H1 (cell line): ENCODE measurements at regions not wholly inside any gene's neighbourhood (a gene's known extent, or its start where the extent isn't known, plus 50 kb on each side); places are given as distances from the start of the nearest gene placed in this dataset.

Experiments used
- CTCF ChIA-PET: fragments of 300-600 bp; sonication (Branson Sonifier 250); formaldehyde crosslinking; loops from one replicate; lab custom pipeline; 2021; ENCODE audit not compliant: partially characterized antibody; lab: Charles Lee
- POLR2A ChIA-PET: fragments of 300-600 bp; sonication (Branson Sonifier 250); formaldehyde crosslinking; loops from one replicate; lab custom pipeline; 2021; ENCODE audit warnings: inconsistent platforms; ENCODE audit not compliant: partially characterized antibody; lab: Charles Lee
- DNase-seq, 2 experiments: peaks; one replicate each; pipeline versions ENCODE4 v3.0.0 to v3.0.0-alpha.2; 2010 to 2022; ENCODE audit warnings: low spot score in 2 of 2, low read depth in 1 of 2, mixed read lengths in 1 of 2
- FAIRE-seq: peaks from 2 replicates; lab custom pipeline; 2011; peaks lifted over from hg19 to GRCh38; lab: Jason Lieb, UNC
- H2AFZ ChIP-seq: 2 replicates; pipeline ENCODE4 v1.8.1; 2012; ENCODE audit warnings: low read length, inconsistent platforms
- H2AK5ac ChIP-seq: 2 replicates; pipeline ENCODE4 v1.6.1; 2013; ENCODE audit warnings: low read depth, low read length
- H2BK120ac ChIP-seq: replicated peaks from 2 replicates; pipeline ENCODE3; 2013; ENCODE audit warnings: low read depth, low read length, inconsistent platforms
- H2BK12ac ChIP-seq: 2 replicates; pipeline ENCODE4 v1.6.1; 2013; ENCODE audit warnings: low read depth, low read length
- H2BK15ac ChIP-seq: 2 replicates; pipeline ENCODE4 v1.6.1; 2013; ENCODE audit warnings: low read length
- H2BK20ac ChIP-seq: 2 replicates; pipeline ENCODE4 v1.6.1; 2013; ENCODE audit warnings: low read length
- H2BK5ac ChIP-seq: 2 replicates; pipeline ENCODE4 v1.6.1; 2013; ENCODE audit warnings: low read depth, low read length
- H3K14ac ChIP-seq: 2 replicates; pipeline ENCODE4 v1.6.1; 2013; ENCODE audit warnings: inconsistent platforms; ENCODE audit not compliant: insufficient read length
- H3K18ac ChIP-seq: 2 replicates; pipeline ENCODE4 v1.6.1; 2013; ENCODE audit warnings: low read length; ENCODE audit errors: extremely low read depth
- H3K23ac ChIP-seq: 2 replicates; pipeline ENCODE4 v1.6.1; 2013; ENCODE audit warnings: inconsistent platforms; ENCODE audit not compliant: insufficient read length
- H3K23me2 ChIP-seq: 2 replicates; pipeline ENCODE4 v1.6.1; 2013; ENCODE audit warnings: low read depth, low read length
- H3K27ac ChIP-seq: 2 replicates; pipeline ENCODE4 v1.6.1; 2011; ENCODE audit warnings: low read depth, low read length, inconsistent platforms
- H3K27me3 ChIP-seq, 4 experiments: replicated peaks in 1 of 4; 1 replicate in 1 of 4; 2 replicates in 3 of 4; pipeline versions ENCODE4 v1.6.1 to v1.8.1; 2011 to 2013; ENCODE audit warnings: low read length in 3 of 4, mild to moderate bottlenecking in 3 of 4, inconsistent platforms in 2 of 4, mixed read lengths in 2 of 4, moderate library complexity in 1 of 4; ENCODE audit not compliant: control insufficient read depth in 3 of 4, insufficient read depth in 3 of 4; ENCODE audit errors: extremely low read depth in 1 of 4
- H3K36me3 ChIP-seq, 4 experiments: 2 replicates each; pipeline versions ENCODE4 v1.6.1 to v1.8.1; 2011 to 2013; ENCODE audit warnings: mild to moderate bottlenecking in 4 of 4, low read length in 3 of 4, moderate library complexity in 2 of 4, control low read depth in 1 of 4, inconsistent platforms in 1 of 4; ENCODE audit not compliant: insufficient read depth in 4 of 4, control insufficient read depth in 2 of 4
- H3K4ac ChIP-seq: replicated peaks from 2 replicates; pipeline ENCODE3; 2013; ENCODE audit warnings: low read length, low read depth, mixed read lengths, inconsistent platforms; ENCODE audit not compliant: insufficient read length
- H3K4me1 ChIP-seq, 4 experiments: replicated peaks in 1 of 4; 1 replicate in 1 of 4; 2 replicates in 3 of 4; pipeline versions ENCODE4 v1.6.1 to v1.8.1; 2011 to 2013; ENCODE audit warnings: low read length in 3 of 4, inconsistent platforms in 2 of 4, mixed read lengths in 1 of 4; ENCODE audit not compliant: insufficient read depth in 4 of 4, control insufficient read depth in 3 of 4
- H3K4me2 ChIP-seq, 2 experiments: 2 replicates each; pipeline versions ENCODE4 v1.6.1 to v1.8.1; 2011 to 2013; ENCODE audit warnings: low read depth in 2 of 2, low read length in 2 of 2, control low read depth in 1 of 2, inconsistent platforms in 1 of 2, mild to moderate bottlenecking in 1 of 2; ENCODE audit not compliant: insufficient read depth in 1 of 2
- H3K4me3 ChIP-seq, 4 experiments: fragments of 200-600, 300-600 bp in 1 of 4; sonication (generic), shearing (Covaris generic), sonication (Bioruptor Twin) in 1 of 4; 2 replicates each; pipeline versions ENCODE4 v1.5.1 to v1.8.1; 2011 to 2016; ENCODE audit warnings: low read length in 4 of 4, low read depth in 3 of 4, control low read depth in 2 of 4, inconsistent platforms in 2 of 4, mild to moderate bottlenecking in 2 of 4, mixed read lengths in 1 of 4, moderate library complexity in 1 of 4; ENCODE audit not compliant: insufficient read depth in 2 of 4; ENCODE audit errors: extremely low read depth in 1 of 4
- H3K56ac ChIP-seq: replicated peaks from 2 replicates; pipeline ENCODE3; 2013; ENCODE audit warnings: low read depth, mild to moderate bottlenecking, mixed read lengths, low read length, inconsistent platforms; ENCODE audit not compliant: insufficient read length
- H3K79me1 ChIP-seq: 2 replicates; pipeline ENCODE4 v1.6.1; 2013; ENCODE audit warnings: low read depth, low read length, control low read depth
- H3K79me2 ChIP-seq, 2 experiments: 2 replicates each; pipeline versions ENCODE4 v1.6.1 to v1.8.1; 2012 to 2013; ENCODE audit warnings: low read length in 2 of 2, mild to moderate bottlenecking in 2 of 2, inconsistent platforms in 1 of 2; ENCODE audit not compliant: insufficient read depth in 2 of 2, control insufficient read depth in 1 of 2
- H3K9ac ChIP-seq, 4 experiments: replicated peaks in 1 of 4; 1 replicate in 1 of 4; 2 replicates in 3 of 4; pipeline versions ENCODE4 v1.6.1 to v1.8.1; 2011 to 2013; ENCODE audit warnings: low read depth in 3 of 4, low read length in 3 of 4, control low read depth in 2 of 4, mild to moderate bottlenecking in 2 of 4, moderate library complexity in 2 of 4, inconsistent platforms in 1 of 4; ENCODE audit errors: extremely low read depth in 1 of 4
- H3K9me3 ChIP-seq, 2 experiments: 2 replicates each; pipeline versions ENCODE4 v1.6.1 to v1.8.1; 2012 to 2013; ENCODE audit warnings: mild to moderate bottlenecking in 2 of 2, moderate library complexity in 2 of 2, control low read depth in 1 of 2, inconsistent platforms in 1 of 2, low read depth in 1 of 2, low read length in 1 of 2, mixed read lengths in 1 of 2; ENCODE audit not compliant: insufficient read depth in 2 of 2
- H4K20me1 ChIP-seq, 2 experiments: replicated peaks in 1 of 2; 2 replicates each; pipeline versions ENCODE3 to v1.8.1; 2011 to 2013; ENCODE audit warnings: inconsistent platforms in 2 of 2, low read length in 2 of 2, mild to moderate bottlenecking in 1 of 2; ENCODE audit not compliant: insufficient read depth in 2 of 2, control insufficient read depth in 1 of 2
- H4K5ac ChIP-seq: 2 replicates; pipeline ENCODE4 v1.6.1; 2013; ENCODE audit warnings: low read length, low read depth, mixed read lengths, inconsistent platforms; ENCODE audit not compliant: insufficient read length
- H4K8ac ChIP-seq: 2 replicates; pipeline ENCODE4 v1.8.0; 2013; ENCODE audit warnings: mild to moderate bottlenecking, moderate library complexity, low read length, inconsistent platforms; ENCODE audit not compliant: insufficient read depth; ENCODE audit errors: extremely low read depth
- H4K91ac ChIP-seq: replicated peaks from 2 replicates; pipeline ENCODE3; 2013; ENCODE audit warnings: low read length, mixed read lengths, inconsistent platforms; ENCODE audit not compliant: insufficient read length
- BACH1 ChIP-seq: IDR thresholded peaks from 2 replicates; pipeline ENCODE4 v1.6.1; 2012; ENCODE audit warnings: low read length, improper control_type of control experiment
- NANOG ChIP-seq: IDR thresholded peaks from 2 replicates; pipeline ENCODE4 v1.6.1; 2011; ENCODE audit warnings: low read length, low read depth, mild to moderate bottlenecking, inconsistent platforms; ENCODE audit not compliant: insufficient read depth, poor library complexity, severe bottlenecking
- RNF2 ChIP-seq: fragments of 200-900, 300-1000 bp; sonication (generic); IDR thresholded peaks from 2 replicates; pipeline ENCODE4 v1.7.1; 2016; ENCODE audit warnings: borderline replicate concordance, low read depth, mild to moderate bottlenecking, antibody characterized with exemption, low read length; ENCODE audit not compliant: poor library complexity, severe bottlenecking; ENCODE audit errors: missing control alignments
- WGBS, 2 experiments: shearing (Covaris generic) in 1 of 2; methylation state at CpG; one replicate each; pipeline versions ENCODE4 v1.1.6 to v1.1.7; 2013 to 2015; ENCODE audit warnings: low lambda C conversion rate in 2 of 2, mixed read lengths in 2 of 2, inconsistent platforms in 1 of 2, low coverage in 1 of 2, missing lambda C conversion rate in 1 of 2; ENCODE audit not compliant: insufficient replicate concordance in 2 of 2, insufficient coverage in 1 of 2, insufficient read length in 1 of 2; ENCODE audit errors: extremely low coverage in 1 of 2, missing lambda C conversion rate in 1 of 2; 5-methylcytosine and 5-hydroxymethylcytosine counted together

DNA sequence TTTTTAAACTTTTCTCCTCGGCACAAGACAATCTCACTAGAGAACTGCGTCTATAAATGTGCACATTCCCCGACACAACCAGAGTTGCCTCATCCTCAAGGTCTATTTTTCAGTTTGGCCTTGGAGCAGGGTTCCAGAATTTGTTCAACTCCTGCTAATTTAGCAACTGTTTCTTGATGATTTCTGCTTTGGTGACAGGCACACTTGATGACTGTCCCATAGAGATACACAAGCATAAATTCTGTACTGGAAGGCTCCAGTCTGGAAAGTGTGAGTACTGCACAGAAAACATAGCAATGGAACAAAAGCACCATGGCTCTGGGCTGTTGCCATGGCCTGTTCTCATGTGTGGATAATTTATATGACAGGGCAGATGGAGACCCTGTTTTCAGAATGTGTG, 379.6 kb upstream of the PDZRN3 start:
- Histone ChIP-seq H2BK120ac (no peak overlapping the region), H4K20me1 (no peaks in the 10 kb centered on the region)
- WGBS, 2 experiments: 85% methylated on average over 3 of the region's 3 CpGs; no CpG with 5 or more reads in 1 of the 2 experiments
- TF ChIP-seq BACH1: no peak
- no peak for TF ChIP-seq RNF2
- no peak for TF ChIP-seq NANOG

More for the DNA sequence above, 379.6 kb upstream of the PDZRN3 start:
- Histone ChIP-seq H3K56ac (no peak overlapping the region), H3K9me3 (no peaks in the 10 kb centered on the region), H3K36me3 (no peaks in the 10 kb centered on the region), H3K23ac (no peak overlapping the region), H2BK12ac (no peak overlapping the region), H3K23me2 (no peaks in the 10 kb centered on the region; the same call in 1 of the 2 replicates), H3K4ac (no peak overlapping the region), H2AK5ac (no peak overlapping the region), H3K18ac (no peak overlapping the region), H4K5ac (no peak overlapping the region), H3K27ac (no peak overlapping the region), H4K91ac (no peak overlapping the region), H3K79me2 (no peaks in the 10 kb centered on the region), H3K27me3 (no peaks in the 10 kb centered on the region), H2BK15ac (no peak overlapping the region), H2AFZ (no peak overlapping the region), H3K4me1 (no peaks in the 10 kb centered on the region), H3K79me1 (no peaks in the 10 kb centered on the region), H2BK5ac (no peak overlapping the region), H3K14ac (no peak overlapping the region), H3K9ac (no peak overlapping the region), H3K4me2 (no peak overlapping the region), H2BK20ac (no peak overlapping the region), H3K4me3 (no peak overlapping the region), H4K8ac (no peak overlapping the region)
- FAIRE-seq (no peak), DNase-seq (no peak)
- CTCF ChIA-PET: no interaction called here
- POLR2A ChIA-PET: no interaction called here
